ENCODE measurements at regions not wholly inside any gene's neighbourhood (a gene's known extent, or its start where the extent isn't known, plus 50 kb on each side); places are given as distances from the start of the nearest gene placed in this dataset.

GRCh38 chr5:74056107-74056788 is 430.3 kb downstream of the ARHGEF28 start:
- no peak overlapping the region for H3K27ac ChIP-seq (ENCODE audit: low read depth, low read length)
- no peak overlapping the region for H3K4me3 ChIP-seq (replicated peaks in 1 of 2; ENCODE audit: low read depth in 1 of 2, low read length in 2 of 2)
- H4K20me1 ChIP-seq (ENCODE audit: insufficient read depth) = no peaks in the 10 kb centered on the region
- intact Hi-C loops (cut with micrococcal nuclease) = loop anchor here (5.0 kb wide), 1 partner anchor 591 kb away; no protein-coding TSS in a partner anchor
- H3K9me3 ChIP-seq (ENCODE audit: control insufficient read depth in 1 of 2, insufficient read depth in 1 of 2, low read depth in 1 of 2, low read length in 2 of 2) = no peaks in the 10 kb centered on the region
- no peaks in the 10 kb centered on the region for H3K79me2 ChIP-seq (ENCODE audit: insufficient read depth, low read length)
- no peak for DNase-seq (ENCODE audit: low read depth, low spot score)
- CTCF ChIA-PET = interaction anchor here (1.1 kb wide), 1 partner anchor 15 kb away, joined by 3 read pairs; no protein-coding TSS in a partner anchor
- H3K36me3 ChIP-seq (ENCODE audit: control insufficient read depth in 1 of 2, insufficient read depth in 2 of 2, low read length in 2 of 2) = no peaks in the 10 kb centered on the region
- no peaks in the 10 kb centered on the region for H3K9me2 ChIP-seq (ENCODE audit: insufficient read depth)
- H3K4me2 ChIP-seq (ENCODE audit: low read length) = no peak overlapping the region
- POLR2A ChIA-PET = no interaction called here
- H3K4me1 ChIP-seq (ENCODE audit: control insufficient read depth in 1 of 2, insufficient read depth in 2 of 2, low read length in 2 of 2) = no peaks in the 10 kb centered on the region
- no peak overlapping the region for H2AFZ ChIP-seq (ENCODE audit: low read depth, low read length, poor library complexity, severe bottlenecking)
- RAD21 ChIA-PET (ENCODE audit: low non-redundant PET in 1 of 2, low total read pairs in 2 of 2, uncharacterized antibody in 2 of 2, unreplicated experiment in 2 of 2) = no interaction called here
- H3K27me3 ChIP-seq (ENCODE audit: insufficient read depth, low read length) = no peaks in the 10 kb centered on the region
- TF ChIP-seq CTCF (IDR thresholded peaks at IDR 0.05 in 2 of 3, conservative IDR thresholded peaks at IDR 0.05 in 1 of 3; ENCODE audit: borderline replicate concordance in 1 of 3, insufficient read depth in 1 of 3, low read depth in 2 of 3, low read length in 2 of 3) (no peak), FOSL1 (IDR thresholded peaks at IDR 0.05; ENCODE audit: low read depth) (no peak)
- no peak overlapping the region for H3K9ac ChIP-seq (ENCODE audit: low read length)
- no peak for ATAC-seq
- no TSS peak for BruUV-seq (replicated peaks)

DNA sequence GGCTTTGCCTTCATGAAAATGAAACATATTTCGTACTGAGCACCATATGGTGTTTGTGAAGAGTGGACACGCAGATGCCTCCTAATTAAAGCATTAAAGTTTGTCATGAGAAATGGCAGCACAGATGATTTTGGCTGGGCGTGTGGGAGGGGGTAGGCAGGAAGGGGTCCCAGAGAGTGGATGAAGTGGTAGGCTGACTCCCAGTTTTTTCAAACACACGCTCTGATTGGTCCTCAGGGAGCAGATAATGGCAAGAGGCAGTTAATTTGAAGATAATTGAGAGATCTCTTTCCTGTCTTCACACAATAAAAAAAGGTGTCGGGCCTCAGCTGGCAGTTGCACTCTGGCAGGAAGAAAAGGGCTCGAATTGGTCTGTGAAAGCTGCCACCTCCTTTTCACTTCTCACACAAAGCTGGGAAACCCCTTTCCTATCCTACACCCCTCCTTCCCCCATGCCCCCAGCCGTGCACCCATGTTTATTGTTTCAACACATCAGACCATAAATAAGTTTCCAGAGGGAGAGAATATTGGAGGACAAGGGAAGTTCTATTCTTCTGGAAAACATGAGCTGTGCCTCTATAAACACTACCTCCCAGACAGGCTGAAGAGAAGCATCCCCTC is 429.6 kb downstream of the ARHGEF28 start:
- no peaks in the 10 kb centered on the region for H3K79me2 ChIP-seq (ENCODE audit: insufficient read depth, low read length)
- ChIA-PET POLR2A (no interaction called here), CTCF (interaction anchor here (1.1 kb wide), 1 partner anchor 15 kb away, joined by 3 read pairs; no protein-coding TSS in a partner anchor), RAD21 (ENCODE audit: low non-redundant PET in 1 of 2, low total read pairs in 2 of 2, uncharacterized antibody in 2 of 2, unreplicated experiment in 2 of 2) (no interaction called here)
- no peaks in the 10 kb centered on the region for H3K36me3 ChIP-seq (ENCODE audit: control insufficient read depth in 1 of 2, insufficient read depth in 2 of 2, low read length in 2 of 2)
- no peaks in the 10 kb centered on the region for H3K4me1 ChIP-seq (ENCODE audit: control insufficient read depth in 1 of 2, insufficient read depth in 2 of 2, low read length in 2 of 2)
- no peak overlapping the region for H2AFZ ChIP-seq (ENCODE audit: low read depth, low read length, poor library complexity, severe bottlenecking)
- H3K9ac ChIP-seq (ENCODE audit: low read length) = no peak overlapping the region
- H3K27ac ChIP-seq (ENCODE audit: low read depth, low read length) = no peak overlapping the region
- H3K27me3 ChIP-seq (ENCODE audit: insufficient read depth, low read length) = no peaks in the 10 kb centered on the region
- no peaks in the 10 kb centered on the region for H4K20me1 ChIP-seq (ENCODE audit: insufficient read depth)
- no peak overlapping the region for H3K4me3 ChIP-seq (replicated peaks in 1 of 2; ENCODE audit: low read depth in 1 of 2, low read length in 2 of 2)
- no peaks in the 10 kb centered on the region for H3K9me3 ChIP-seq (ENCODE audit: control insufficient read depth in 1 of 2, insufficient read depth in 1 of 2, low read depth in 1 of 2, low read length in 2 of 2)
- no peaks in the 10 kb centered on the region for H3K9me2 ChIP-seq (ENCODE audit: insufficient read depth)
- DNase-seq (ENCODE audit: low read depth, low spot score) (no peak), ATAC-seq (no peak)
- TF ChIP-seq YY1 (IDR thresholded peaks at IDR 0.05; ENCODE audit: extremely low read depth, insufficient replicate concordance, low read depth, low read length) (no peak), CTCF (IDR thresholded peaks at IDR 0.05 in 2 of 3, conservative IDR thresholded peaks at IDR 0.05 in 1 of 3; ENCODE audit: borderline replicate concordance in 1 of 3, insufficient read depth in 1 of 3, low read depth in 2 of 3, low read length in 2 of 3) (no peak)
- H3K4me2 ChIP-seq (ENCODE audit: low read length) = no peak overlapping the region
- intact Hi-C loops (cut with micrococcal nuclease) = loop anchor here (5.0 kb wide), 1 partner anchor 592 kb away; no protein-coding TSS in a partner anchor
- BruUV-seq (replicated peaks) = no TSS peak
